ENCODE measurements at regions not wholly inside any gene's neighbourhood (a gene's known extent, or its start where the extent isn't known, plus 50 kb on each side); places are given as distances from the start of the nearest gene placed in this dataset.
A peak's percentile ranks its signal among the peaks of the same experiment; 100 is the strongest.
"Not testable (repeated sequence)": the region's sequence is repeated elsewhere in the genome, so short reads cannot be mapped to it uniquely, and the experiment has no call there.

- DNase-seq (ENCODE audit: low read depth) = no peak
Measured at GRCh38 chr10:36872702-36873393, 252.6 kb upstream of the ANKRD30A start.

DNA sequence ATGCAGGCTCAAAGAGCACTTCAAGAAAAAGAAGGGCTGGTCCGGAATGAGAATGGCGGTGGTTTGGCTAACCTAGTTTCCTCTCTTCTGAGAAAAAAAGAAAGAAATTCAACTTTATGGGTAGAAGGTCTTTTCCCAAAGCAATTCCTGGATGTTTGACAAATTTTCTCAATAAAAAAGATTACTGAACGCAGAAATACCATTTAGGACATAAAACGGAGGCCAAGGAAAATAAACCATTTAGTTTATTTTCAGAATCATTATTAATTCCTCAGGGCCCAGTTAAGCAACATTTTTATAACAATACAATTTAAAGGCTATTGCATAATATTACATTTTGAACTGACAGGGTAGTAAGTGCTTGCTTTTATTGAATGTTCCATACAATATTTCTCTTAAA is 284.6 kb upstream of the ANKRD30A start:
- DNase-seq (ENCODE audit: low read depth) = peak; percentile 43

DNA sequence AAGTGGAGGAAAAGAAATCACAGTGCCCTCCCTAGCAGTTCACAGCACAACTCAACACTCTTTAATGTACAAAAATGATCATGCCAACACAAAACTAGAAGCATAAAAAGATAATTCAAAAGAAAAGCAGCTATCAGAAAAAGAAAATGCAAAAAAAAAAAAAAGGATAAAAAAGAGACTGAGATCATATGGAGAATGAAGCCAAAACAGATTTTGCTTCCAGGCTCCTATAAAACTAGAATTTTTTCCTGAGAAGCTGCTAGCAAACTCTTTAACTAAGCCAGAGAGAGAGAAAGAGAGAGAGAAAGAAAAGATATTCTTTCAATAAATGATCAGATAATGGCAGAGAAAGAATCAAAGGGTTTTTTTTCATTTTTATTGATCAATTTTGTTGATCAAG is 288.0 kb upstream of the ANKRD30A start:
- peak; percentile 16 for DNase-seq (ENCODE audit: low read depth)

DNA sequence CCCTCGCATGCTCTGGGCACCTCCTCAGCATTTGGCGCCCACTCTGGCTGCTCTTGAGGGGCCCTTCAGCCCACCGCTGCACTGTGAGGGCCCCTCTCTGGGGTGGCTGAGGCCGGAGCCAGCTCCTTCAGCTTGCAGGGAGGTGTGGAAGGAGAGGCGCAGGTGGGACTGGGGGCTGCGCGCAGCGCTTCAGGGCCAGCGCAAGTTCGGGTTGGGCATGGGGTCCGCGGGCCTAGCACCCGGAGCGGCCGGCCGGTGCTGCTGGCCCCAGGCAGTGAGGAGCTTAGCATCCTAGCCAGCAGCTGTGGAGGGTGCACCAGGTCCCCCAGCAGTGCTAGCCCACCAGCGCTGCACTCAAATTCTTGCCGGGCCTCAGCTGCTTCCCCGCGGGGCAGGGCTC is 305.6 kb upstream of the ANKRD30A start:
- DNase-seq (ENCODE audit: low read depth) = no peak

DNA sequence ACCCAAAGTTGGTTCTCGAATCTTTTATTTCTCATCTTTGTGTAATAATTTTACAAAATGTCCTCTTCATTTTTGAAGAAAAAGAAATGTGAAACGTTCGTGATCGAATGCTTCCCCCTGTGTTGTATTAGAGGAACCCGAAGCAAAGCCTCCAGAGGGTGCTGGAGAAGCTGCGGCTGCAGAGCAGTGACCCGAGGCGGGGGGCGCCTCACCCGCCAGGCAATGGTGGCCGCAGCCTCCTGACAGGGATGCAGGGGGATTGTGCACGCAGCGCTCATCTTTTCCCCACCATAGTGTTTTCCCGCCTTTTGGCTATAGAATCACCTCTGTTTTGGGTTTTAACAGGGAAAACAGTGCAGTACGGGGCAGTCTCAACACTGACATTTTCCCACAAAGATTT is 307.5 kb upstream of the ANKRD30A start:
- DNase-seq (ENCODE audit: low read depth) = no peak

- no peak for DNase-seq (ENCODE audit: low read depth)
Measured at GRCh38 chr10:36808625-36809362, 316.6 kb upstream of the ANKRD30A start.

DNA sequence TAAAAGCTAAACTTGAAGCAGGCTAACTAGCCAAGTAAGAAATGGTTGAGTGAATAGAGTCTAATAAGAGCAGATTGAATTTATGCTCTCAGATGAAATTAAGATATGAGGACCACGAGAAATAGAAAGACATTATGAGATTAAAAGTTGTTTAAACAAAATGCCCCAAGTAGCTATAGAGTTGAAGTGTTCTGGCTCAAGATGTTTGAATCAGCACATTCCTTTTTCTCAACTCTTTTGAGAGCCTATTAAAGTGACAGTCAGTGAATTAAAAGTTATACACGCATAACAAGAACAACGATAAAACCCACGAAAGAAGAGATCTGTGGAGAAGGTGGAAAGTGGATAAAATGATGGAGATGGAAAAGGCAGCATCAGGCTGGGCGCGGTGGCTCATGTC is 322.2 kb upstream of the ANKRD30A start:
- DNase-seq (ENCODE audit: low read depth) = no peak

GRCh38 chr10:36802490-36803153 is 322.8 kb upstream of the ANKRD30A start:
- no peak for DNase-seq (ENCODE audit: low read depth)

- no peak for DNase-seq (ENCODE audit: low read depth)
Measured at GRCh38 chr10:36801660-36802059, 323.7 kb upstream of the ANKRD30A start.

- DNase-seq (ENCODE audit: low read depth) = no peak
Measured at GRCh38 chr10:36794981-36795380, 330.4 kb upstream of the ANKRD30A start.

DNA sequence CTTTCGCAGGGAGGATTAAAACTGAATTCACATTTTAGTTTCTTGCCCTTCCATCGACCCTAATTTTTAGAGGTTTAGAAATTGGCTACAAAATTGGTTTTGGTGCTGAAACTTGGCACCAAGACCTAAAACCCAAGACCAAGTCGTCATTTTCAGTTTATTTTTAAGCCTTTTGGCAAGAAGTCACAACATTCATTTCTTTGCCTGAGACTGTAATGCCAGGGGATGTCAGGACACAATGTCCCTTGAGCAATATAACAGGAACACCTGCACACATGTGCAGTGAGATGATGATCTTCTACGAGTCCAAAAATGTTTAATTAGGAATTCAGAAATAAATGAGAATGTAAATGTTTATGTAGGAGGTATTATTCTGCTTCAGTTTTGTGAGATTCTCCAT is 335.4 kb upstream of the ANKRD30A start:
- no peak for DNase-seq (ENCODE audit: low read depth)

DNA sequence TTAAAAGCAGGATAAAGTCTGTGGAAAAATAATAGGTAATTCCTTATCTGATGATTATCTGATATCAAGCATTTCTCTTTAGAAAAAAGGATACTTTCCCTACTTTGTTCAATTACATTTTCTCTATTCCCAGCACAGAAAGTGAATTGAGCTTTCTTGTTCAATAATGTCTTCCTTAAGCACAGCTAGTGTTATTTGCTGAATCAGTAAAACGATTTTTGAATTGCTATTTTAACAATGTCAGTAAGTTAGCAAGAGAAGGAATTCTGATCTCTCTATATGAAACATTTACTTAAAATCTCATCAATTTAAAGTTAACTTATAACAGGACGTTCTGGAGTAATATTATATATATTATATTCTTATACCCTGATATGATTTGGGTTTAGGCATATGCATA is 337.2 kb upstream of the ANKRD30A start:
- DNase-seq (ENCODE audit: low read depth) = no peak

DNA sequence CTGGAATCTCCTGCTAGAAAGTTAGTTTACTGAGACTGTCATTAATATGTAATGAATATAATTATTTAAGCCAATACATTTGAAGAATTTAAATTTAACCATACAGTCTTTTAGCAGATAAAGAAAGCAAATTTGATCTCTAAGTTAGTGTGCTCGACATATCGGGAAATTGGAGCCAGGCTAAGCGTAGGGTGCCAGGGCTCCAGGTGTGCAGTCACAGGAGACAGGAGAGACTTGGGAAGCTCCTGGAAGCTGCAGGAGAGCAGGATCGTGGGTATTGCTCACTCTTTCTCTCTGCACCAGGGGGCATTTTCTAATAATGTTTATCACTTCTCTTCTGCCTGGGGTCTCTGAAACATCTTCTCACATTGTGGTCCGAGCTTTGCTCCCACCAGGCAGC is 342.0 kb upstream of the ANKRD30A start:
- no peak for DNase-seq (ENCODE audit: low read depth)

- no peak for DNase-seq (ENCODE audit: low read depth)
Measured at GRCh38 chr10:36781570-36781969, 343.8 kb upstream of the ANKRD30A start.

DNA sequence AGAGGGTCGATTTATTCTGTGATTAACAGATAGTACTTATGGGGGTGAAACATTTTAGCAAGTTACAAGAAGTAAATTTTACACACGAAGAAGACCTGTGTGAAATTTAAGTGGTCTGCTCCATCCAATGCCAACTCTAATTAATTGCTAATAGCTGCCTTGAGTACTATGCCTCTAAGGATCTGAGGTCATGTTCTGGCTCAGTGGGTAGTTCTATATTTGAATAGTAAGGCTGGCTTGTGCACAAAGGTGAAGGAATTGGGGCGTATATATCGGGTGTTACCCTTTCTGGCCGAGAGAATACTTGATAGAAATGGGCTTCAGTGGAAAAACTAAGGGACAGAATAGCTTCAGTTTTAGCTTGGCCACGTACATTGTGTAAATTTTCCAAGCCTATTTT is 345.2 kb upstream of the ANKRD30A start:
- DNase-seq (ENCODE audit: low read depth) = no peak

DNA sequence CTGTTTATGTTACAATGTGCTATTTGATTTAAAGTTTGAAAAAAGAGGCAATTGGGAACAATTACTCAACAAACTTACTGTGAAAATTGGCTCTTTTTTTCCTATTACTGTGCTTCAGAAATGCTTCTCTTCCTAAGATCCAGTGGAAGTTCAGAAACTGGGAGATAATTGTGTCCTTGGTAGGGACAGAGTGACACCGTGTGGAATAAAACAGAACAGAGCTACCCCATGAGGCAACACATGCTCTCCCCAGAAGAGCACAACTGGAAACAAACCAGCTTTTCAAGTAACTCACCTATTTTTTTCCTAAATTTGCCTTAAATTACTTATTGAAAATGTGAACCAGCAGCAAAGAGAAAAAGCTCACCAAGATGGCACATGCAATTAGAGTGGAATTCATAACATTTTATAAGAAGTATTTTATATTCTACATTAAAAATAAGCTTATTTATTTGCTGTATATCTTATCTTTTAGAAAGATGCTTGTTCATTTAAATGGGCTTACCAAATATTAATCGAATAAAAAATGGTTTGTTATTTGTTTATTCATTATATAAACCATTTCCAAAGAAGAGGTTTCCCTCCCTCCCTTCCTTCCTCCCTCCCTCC is 346.1 kb upstream of the ANKRD30A start:
- DNase-seq (ENCODE audit: low read depth) = peak; percentile 86

DNA sequence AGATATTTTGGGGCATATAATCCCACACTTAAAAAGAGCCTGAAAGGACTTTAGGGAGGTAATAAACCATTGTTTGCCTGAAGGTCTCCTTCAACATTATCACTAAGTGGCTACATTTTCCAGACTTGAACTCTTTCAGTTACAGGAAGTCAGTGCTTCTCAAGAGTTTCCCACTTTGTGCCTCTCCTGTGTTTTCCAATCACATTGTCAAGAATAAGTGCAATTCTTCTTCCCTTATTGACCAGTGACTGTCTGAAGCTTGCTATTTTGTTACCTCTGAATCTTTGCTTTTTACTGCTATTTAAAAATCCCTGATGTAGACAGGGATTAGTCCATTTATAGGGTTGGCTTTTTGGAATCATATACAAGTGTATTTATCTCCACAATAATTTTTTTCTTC is 346.7 kb upstream of the ANKRD30A start:
- no peak for DNase-seq (ENCODE audit: low read depth)

GRCh38 chr10:36773652-36774051 is 351.7 kb upstream of the ANKRD30A start:
- DNase-seq (ENCODE audit: low read depth) = no peak

GRCh38 chr10:36771725-36772124 is 353.7 kb upstream of the ANKRD30A start:
- DNase-seq (ENCODE audit: low read depth) = no peak

DNA sequence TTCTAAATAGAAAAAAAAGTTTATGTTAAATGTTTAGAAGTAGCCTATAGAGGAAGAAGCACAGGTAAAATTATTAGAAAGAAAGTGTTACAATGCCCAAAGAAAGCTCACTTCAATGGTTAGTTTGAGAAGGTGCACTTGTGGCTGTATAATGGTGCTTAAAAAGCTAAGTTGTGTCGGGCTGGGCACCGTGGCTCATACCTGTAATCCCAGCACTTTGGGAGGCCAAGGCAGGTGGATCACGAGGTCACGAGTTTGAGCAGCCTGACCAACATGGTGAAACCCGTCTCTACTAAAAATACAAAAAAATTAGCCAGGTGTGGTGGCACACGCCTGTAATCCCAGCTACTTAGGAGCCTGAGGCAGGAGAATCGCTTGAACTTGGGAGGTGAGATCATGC is 355.7 kb upstream of the ANKRD30A start:
- DNase-seq (ENCODE audit: low read depth) = not testable (repeated sequence)

DNA sequence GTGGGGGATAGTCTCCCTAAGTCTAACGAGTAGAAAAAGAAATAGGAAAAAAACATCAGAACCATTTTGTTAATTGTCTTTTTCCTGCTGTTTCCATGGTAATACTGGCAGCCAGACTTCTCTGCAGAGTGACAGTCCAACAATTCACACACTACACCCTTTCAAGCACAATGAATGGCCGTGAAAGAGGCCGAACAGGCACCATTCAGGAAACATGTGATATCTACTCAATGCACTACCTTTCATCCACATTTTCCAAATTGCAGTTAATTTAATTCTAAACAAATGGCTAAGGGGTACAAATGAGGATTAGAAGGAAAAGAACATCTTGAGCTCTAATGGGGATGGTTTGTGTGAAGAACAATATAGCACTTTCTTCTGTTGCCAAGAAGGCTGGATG is 358.5 kb upstream of the ANKRD30A start:
- no peak for DNase-seq (ENCODE audit: low read depth)

- DNase-seq (ENCODE audit: low read depth) = no peak
Measured at GRCh38 chr10:36766415-36766810, 359.0 kb upstream of the ANKRD30A start.
